Neural progenitor cell (in vitro differentiated cells): ENCODE measurements at regions not wholly inside any gene's neighbourhood (a gene's known extent, or its start where the extent isn't known, plus 50 kb on each side); places are given as distances from the start of the nearest gene placed in this dataset.
"Not testable (repeated sequence)": the region's sequence is repeated elsewhere in the genome, so short reads cannot be mapped to it uniquely, and the experiment has no call there.

Experiments used
- DNase-seq: peaks from one replicate; pipeline ENCODE4 v3.0.0-alpha.2; 2016; ENCODE audit warnings: low spot score
- H2AFZ ChIP-seq: fragments of 200-600 bp; sonication (generic); replicated peaks from 2 replicates; pipeline ENCODE4 v1.6.1; 2016; ENCODE audit warnings: antibody characterized with exemption
- H3F3A ChIP-seq: fragments of 200-600 bp; sonication (generic); 2 replicates; pipeline ENCODE4 v1.6.1; 2016; ENCODE audit warnings: antibody characterized with exemption, low read depth
- H3K27ac ChIP-seq: fragments of 200-600 bp; sonication (generic); 2 replicates; pipeline ENCODE4 v1.5.1; 2016; ENCODE audit warnings: mild to moderate bottlenecking
- H3K27me3 ChIP-seq: fragments of 200-600 bp; sonication (generic); 2 replicates; pipeline ENCODE4 v1.6.1; 2016; ENCODE audit warnings: mild to moderate bottlenecking, moderate library complexity
- H3K36me3 ChIP-seq: fragments of 200-600 bp; sonication (generic); 2 replicates; pipeline ENCODE4 v1.5.1; 2016
- H3K4me1 ChIP-seq: fragments of 200-600 bp; sonication (generic); 2 replicates; pipeline ENCODE4 v1.6.1; 2016; ENCODE audit warnings: mixed run types
- H3K4me2 ChIP-seq: fragments of 200-600 bp; sonication (generic); 2 replicates; pipeline ENCODE4 v1.6.1; 2016
- H3K4me3 ChIP-seq: fragments of 200-600 bp; sonication (generic); 2 replicates; pipeline ENCODE4 v1.5.1; 2016
- H3K79me2 ChIP-seq: fragments of 200-600 bp; sonication (generic); 2 replicates; pipeline ENCODE4 v1.6.1; 2016; ENCODE audit warnings: low read depth
- H3K9ac ChIP-seq: fragments of 200-600 bp; sonication (generic); 2 replicates; pipeline ENCODE4 v1.6.1; 2016
- H3K9me3 ChIP-seq: fragments of 200-600 bp; sonication (generic); 2 replicates; pipeline ENCODE4 v1.5.1; 2016; ENCODE audit warnings: low read depth
- H4K20me1 ChIP-seq: fragments of 200-600 bp; sonication (generic); 2 replicates; pipeline ENCODE4 v1.6.1; 2016; ENCODE audit warnings: low read depth
- H3K27ac Mint-ChIP-seq: 3 replicates; pipeline ENCODE4 v1.8.0; 2021; ENCODE audit warnings: mixed read lengths
- H3K27me3 Mint-ChIP-seq: 2 replicates; pipeline ENCODE4 v1.8.0; 2022; ENCODE audit warnings: low read depth, mild to moderate bottlenecking, inconsistent platforms, moderate library complexity, mixed read lengths; ENCODE audit not compliant: insufficient read depth
- H3K36me3 Mint-ChIP-seq: 3 replicates; pipeline ENCODE4 v1.8.0; 2021; ENCODE audit warnings: mixed read lengths
- H3K4me1 Mint-ChIP-seq: 3 replicates; pipeline ENCODE4 v1.8.0; 2021; ENCODE audit warnings: mixed read lengths
- H3K4me3 Mint-ChIP-seq: 3 replicates; pipeline ENCODE4 v1.8.0; 2021; ENCODE audit warnings: mild to moderate bottlenecking, moderate library complexity, mixed read lengths
- H3K9me3 Mint-ChIP-seq: 3 replicates; pipeline ENCODE4 v1.8.0; 2020; ENCODE audit warnings: mixed read lengths
- EZH2 ChIP-seq: fragments of 200-600 bp; sonication (generic); IDR thresholded peaks from 2 replicates; pipeline ENCODE4 v1.6.1; 2017; ENCODE audit warnings: antibody characterized with exemption, mild to moderate bottlenecking, moderate library complexity
- EZH2phosphoT487 ChIP-seq: fragments of 200-600 bp; sonication (generic); IDR thresholded peaks from 2 replicates; pipeline ENCODE4 v1.6.1; 2017; ENCODE audit warnings: antibody characterized with exemption
- TF ChIP-seq, protein P1 (sequence below): fragments of 200-600 bp; sonication (generic); IDR thresholded peaks from 2 replicates; pipeline ENCODE4 v1.5.1; 2017; ENCODE audit warnings: antibody characterized with exemption, mild to moderate bottlenecking

- Mint-ChIP-seq H3K27me3 (no peaks in the 10 kb centered on the region), H3K36me3 (no peaks in the 10 kb centered on the region), H3K9me3 (no peaks in the 10 kb centered on the region), H3K27ac (no peak overlapping the region), H3K4me3 (no peak overlapping the region), H3K4me1 (no peaks in the 10 kb centered on the region)
- H3K9ac ChIP-seq: no peak overlapping the region
- H3K9me3 ChIP-seq: no peaks in the 10 kb centered on the region
- H3K4me3 ChIP-seq: no peak overlapping the region
- TF ChIP-seq, protein P1, sequence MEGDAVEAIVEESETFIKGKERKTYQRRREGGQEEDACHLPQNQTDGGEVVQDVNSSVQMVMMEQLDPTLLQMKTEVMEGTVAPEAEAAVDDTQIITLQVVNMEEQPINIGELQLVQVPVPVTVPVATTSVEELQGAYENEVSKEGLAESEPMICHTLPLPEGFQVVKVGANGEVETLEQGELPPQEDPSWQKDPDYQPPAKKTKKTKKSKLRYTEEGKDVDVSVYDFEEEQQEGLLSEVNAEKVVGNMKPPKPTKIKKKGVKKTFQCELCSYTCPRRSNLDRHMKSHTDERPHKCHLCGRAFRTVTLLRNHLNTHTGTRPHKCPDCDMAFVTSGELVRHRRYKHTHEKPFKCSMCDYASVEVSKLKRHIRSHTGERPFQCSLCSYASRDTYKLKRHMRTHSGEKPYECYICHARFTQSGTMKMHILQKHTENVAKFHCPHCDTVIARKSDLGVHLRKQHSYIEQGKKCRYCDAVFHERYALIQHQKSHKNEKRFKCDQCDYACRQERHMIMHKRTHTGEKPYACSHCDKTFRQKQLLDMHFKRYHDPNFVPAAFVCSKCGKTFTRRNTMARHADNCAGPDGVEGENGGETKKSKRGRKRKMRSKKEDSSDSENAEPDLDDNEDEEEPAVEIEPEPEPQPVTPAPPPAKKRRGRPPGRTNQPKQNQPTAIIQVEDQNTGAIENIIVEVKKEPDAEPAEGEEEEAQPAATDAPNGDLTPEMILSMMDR: no peak
- no peak for TF ChIP-seq EZH2phosphoT487
- no peak for TF ChIP-seq EZH2
- H3K36me3 ChIP-seq: no peaks in the 10 kb centered on the region
- no peak overlapping the region for H3K27ac ChIP-seq
- no peaks in the 10 kb centered on the region for H3K27me3 ChIP-seq
- H3K4me1 ChIP-seq: peaks cover 4% of the 10 kb centered on the region
- H4K20me1 ChIP-seq: no peaks in the 10 kb centered on the region
- no peaks in the 10 kb centered on the region for H3K79me2 ChIP-seq
- no peak overlapping the region for H3K4me2 ChIP-seq
- no peak overlapping the region for H2AFZ ChIP-seq
- DNase-seq: no peak
- H3F3A ChIP-seq: no peaks in the 10 kb centered on the region
These were observed 194.0 kb downstream of the C1orf94 start for GRCh38 chr1:34370748-34371147.

DNA sequence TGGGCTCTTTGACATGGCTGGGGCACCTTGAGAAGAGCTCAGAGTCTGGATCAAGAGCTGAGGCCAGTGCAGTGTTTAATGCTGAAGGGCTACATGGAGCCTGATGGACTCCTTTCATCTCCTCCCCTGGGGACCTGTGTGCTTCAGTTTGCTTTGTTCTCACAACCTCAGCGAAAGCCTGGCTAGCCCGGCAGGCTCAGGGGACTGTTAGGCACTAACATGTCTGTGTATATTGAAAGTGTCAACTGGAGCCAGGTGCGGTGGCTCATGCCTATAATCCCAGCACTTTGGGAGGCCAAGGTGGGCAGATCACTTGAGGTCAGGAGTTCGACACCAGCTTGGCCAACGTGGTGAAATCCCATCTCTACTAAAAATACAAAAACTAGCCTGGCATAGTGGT is 194.5 kb downstream of the C1orf94 start:
- H3K27me3 Mint-ChIP-seq: not testable (repeated sequence)

DNA sequence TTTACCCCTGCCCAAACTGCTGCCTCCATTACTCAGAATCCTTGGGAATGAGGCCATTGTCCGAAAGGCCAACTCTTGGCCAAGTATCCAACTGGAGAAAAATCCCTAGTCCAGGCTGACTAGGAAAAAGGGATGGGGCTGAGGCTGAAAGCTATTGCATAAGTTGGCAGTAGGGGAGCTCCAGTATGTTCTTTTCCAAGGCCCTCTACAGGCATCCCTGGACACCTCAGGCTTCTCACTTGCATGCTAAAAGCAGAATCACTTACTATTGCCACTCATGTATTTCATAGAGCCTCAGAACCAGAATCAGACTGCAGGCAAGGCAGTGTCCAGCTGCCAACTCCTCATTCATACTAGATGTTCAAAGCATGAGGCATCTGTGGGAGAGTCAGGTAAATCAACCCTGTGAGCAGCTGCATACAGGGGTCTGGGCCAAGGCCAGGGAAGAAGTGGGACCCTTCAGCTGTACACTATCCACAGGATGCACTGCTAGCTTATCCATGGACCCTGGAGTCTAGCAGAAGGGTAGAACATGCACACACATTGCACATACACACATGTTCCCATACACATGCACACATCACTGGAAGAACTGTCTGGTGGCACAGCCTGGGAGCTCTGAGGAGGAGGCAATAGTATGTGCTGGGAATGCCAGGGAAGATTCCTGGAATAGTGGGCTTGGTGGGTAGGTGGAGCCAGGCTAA is 195.3 kb downstream of the C1orf94 start:
- no peaks in the 10 kb centered on the region for H3K27me3 Mint-ChIP-seq
- H3K79me2 ChIP-seq: no peaks in the 10 kb centered on the region
- peaks cover 2% of the 10 kb centered on the region for H3K9me3 Mint-ChIP-seq
- H3K36me3 ChIP-seq: no peaks in the 10 kb centered on the region
- no peak overlapping the region for H3K4me2 ChIP-seq
- no peaks in the 10 kb centered on the region for H3F3A ChIP-seq
- H3K4me3 ChIP-seq: no peak overlapping the region
- H2AFZ ChIP-seq: no peak overlapping the region
- TF ChIP-seq EZH2 (no peak), EZH2phosphoT487 (no peak)
- TF ChIP-seq, protein P1: no peak
- H3K9ac ChIP-seq: no peak overlapping the region
- H3K27me3 ChIP-seq: no peaks in the 10 kb centered on the region
- H4K20me1 ChIP-seq: no peaks in the 10 kb centered on the region
- H3K4me3 Mint-ChIP-seq: no peak overlapping the region
- DNase-seq: no peak
- H3K27ac ChIP-seq: no peak overlapping the region
- H3K9me3 ChIP-seq: no peaks in the 10 kb centered on the region
- H3K4me1 ChIP-seq: peaks cover 8% of the 10 kb centered on the region
- H3K36me3 Mint-ChIP-seq: no peaks in the 10 kb centered on the region
- peaks cover 7% of the 10 kb centered on the region for H3K4me1 Mint-ChIP-seq
- no peak overlapping the region for H3K27ac Mint-ChIP-seq

More for the DNA sequence above, 194.5 kb downstream of the C1orf94 start:
- not testable (repeated sequence) for H3K27ac ChIP-seq, H3K4me1 Mint-ChIP-seq, H3K36me3 ChIP-seq, H3K4me3 Mint-ChIP-seq, H3K9me3 Mint-ChIP-seq, H3F3A ChIP-seq, H3K79me2 ChIP-seq, DNase-seq, H3K4me1 ChIP-seq, H3K36me3 Mint-ChIP-seq, H4K20me1 ChIP-seq, H3K27me3 ChIP-seq, H3K9me3 ChIP-seq, H2AFZ ChIP-seq, H3K9ac ChIP-seq, H3K27ac Mint-ChIP-seq, H3K4me3 ChIP-seq, H3K4me2 ChIP-seq

GRCh38 chr1:34372891-34373290 is 196.2 kb downstream of the C1orf94 start:
- no peaks in the 10 kb centered on the region for H3F3A ChIP-seq
- H3K27ac ChIP-seq: no peak overlapping the region
- no peak overlapping the region for H3K9ac ChIP-seq
- H3K27ac Mint-ChIP-seq: no peak overlapping the region
- H3K4me3 Mint-ChIP-seq: no peak overlapping the region
- no peaks in the 10 kb centered on the region for H3K79me2 ChIP-seq
- no peak overlapping the region for H2AFZ ChIP-seq
- H3K9me3 ChIP-seq: no peaks in the 10 kb centered on the region
- no peaks in the 10 kb centered on the region for H3K27me3 ChIP-seq
- TF ChIP-seq EZH2 (no peak), EZH2phosphoT487 (no peak)
- TF ChIP-seq, protein P1: no peak
- H3K36me3 ChIP-seq: no peaks in the 10 kb centered on the region
- H3K4me3 ChIP-seq: no peak overlapping the region
- peaks cover 7% of the 10 kb centered on the region for H3K4me1 Mint-ChIP-seq
- H3K4me1 ChIP-seq: peaks cover 8% of the 10 kb centered on the region
- H3K27me3 Mint-ChIP-seq: no peaks in the 10 kb centered on the region
- DNase-seq: no peak
- H3K4me2 ChIP-seq: no peak overlapping the region
- no peaks in the 10 kb centered on the region for H4K20me1 ChIP-seq
- peaks cover 2% of the 10 kb centered on the region for H3K9me3 Mint-ChIP-seq
- no peaks in the 10 kb centered on the region for H3K36me3 Mint-ChIP-seq
